GM21528 (cell line): ENCODE measurements at regions not wholly inside any gene's neighbourhood (a gene's known extent, or its start where the extent isn't known, plus 50 kb on each side); places are given as distances from the start of the nearest gene placed in this dataset.
"Not testable (repeated sequence)": the region's sequence is repeated elsewhere in the genome, so short reads cannot be mapped to it uniquely, and the experiment has no call there.

Experiments used
- ATAC-seq: cut with Tn5 transposase; IDR thresholded peaks from one replicate; pipeline ENCODE4 v1.9.1; 2021; ENCODE audit warnings: mild to moderate bottlenecking, moderate library complexity; ENCODE audit not compliant: unreplicated experiment, low FRiP score

GRCh38 chr1:5691795-5692509, 300.3 kb downstream of the NPHP4 start:
- ATAC-seq, result no peak

GRCh38 chr1:5690898-5691297, 301.3 kb downstream of the NPHP4 start:
- ATAC-seq, result no peak

GRCh38 chr1:5690291-5690690, 301.9 kb downstream of the NPHP4 start:
- no peak for ATAC-seq

- ATAC-seq, result no peak
These were observed 303.8 kb downstream of the NPHP4 start for GRCh38 chr1:5688081-5689077.

- ATAC-seq, result no peak
These were observed 305.1 kb downstream of the NPHP4 start for GRCh38 chr1:5686925-5687706.

- ATAC-seq, result no peak
These were observed 306.0 kb downstream of the NPHP4 start for GRCh38 chr1:5686195-5686594.

- no peak for ATAC-seq
These were observed 306.7 kb downstream of the NPHP4 start for GRCh38 chr1:5685446-5686040.

GRCh38 chr1:5684791-5685190, 307.4 kb downstream of the NPHP4 start:
- no peak for ATAC-seq

- ATAC-seq, result no peak
These were observed 308.8 kb downstream of the NPHP4 start for GRCh38 chr1:5683446-5683845.

- no peak for ATAC-seq
These were observed 309.5 kb downstream of the NPHP4 start for GRCh38 chr1:5682626-5683225.

- ATAC-seq, result no peak
These were observed 310.6 kb downstream of the NPHP4 start for GRCh38 chr1:5681654-5682053.

GRCh38 chr1:5680600-5680999, 311.6 kb downstream of the NPHP4 start:
- ATAC-seq, result no peak

- ATAC-seq, result no peak
These were observed 313.5 kb downstream of the NPHP4 start for GRCh38 chr1:5678759-5679158.

- not testable (repeated sequence) for ATAC-seq
These were observed 319.9 kb downstream of the NPHP4 start for GRCh38 chr1:5672355-5672754.

GRCh38 chr1:5670590-5671350, 321.5 kb downstream of the NPHP4 start:
- no peak for ATAC-seq

- no peak for ATAC-seq
These were observed 324.5 kb downstream of the NPHP4 start for GRCh38 chr1:5667513-5668325.

- no peak for ATAC-seq
These were observed 327.0 kb downstream of the NPHP4 start for GRCh38 chr1:5664906-5665875.
